ENCODE measurements at regions not wholly inside any gene's neighbourhood (a gene's known extent, or its start where the extent isn't known, plus 50 kb on each side); places are given as distances from the start of the nearest gene placed in this dataset.

DNA sequence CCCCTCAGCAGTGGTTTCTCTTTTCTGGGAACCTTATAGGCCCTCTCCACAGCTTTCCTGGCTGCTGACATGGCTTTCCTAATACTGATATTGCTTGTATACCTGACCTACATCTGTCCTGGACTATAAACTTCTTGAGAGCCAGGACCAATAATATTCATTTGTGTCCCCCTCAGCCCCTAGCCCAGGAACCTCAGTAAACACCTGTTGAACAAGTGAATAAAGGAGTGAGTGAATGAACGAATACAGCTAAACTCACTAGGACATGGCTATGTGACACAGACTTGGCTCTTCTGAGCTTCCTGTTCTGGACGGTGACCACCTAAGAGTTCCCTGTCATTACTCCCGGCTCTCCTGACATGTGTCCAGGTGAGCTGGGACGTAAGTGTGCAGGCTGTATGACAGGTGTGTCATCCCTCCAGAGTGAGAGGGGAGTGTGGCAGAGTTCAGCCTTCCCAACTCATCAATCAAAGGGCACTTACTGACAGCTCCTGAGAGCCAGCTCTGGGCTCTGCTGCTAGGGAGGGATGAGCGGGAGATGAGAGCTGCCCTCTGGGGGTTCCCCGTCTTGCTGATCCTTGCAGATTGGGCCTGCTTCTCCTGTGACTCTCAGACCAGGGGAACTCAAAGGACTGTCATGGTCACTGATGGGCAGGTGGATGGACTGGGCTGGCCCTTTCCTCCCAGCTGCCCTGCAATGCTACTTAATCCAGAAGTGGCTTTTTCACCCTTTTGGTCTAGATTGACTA, 84.5 kb downstream of the HIF1AN start:
- POLR2A ChIA-PET: no interaction called here
- CTCF ChIA-PET: no interaction called here
- Histone ChIP-seq H4K20me1 (ENCODE audit: insufficient read depth) (no peaks in the 10 kb centered on the region), H3K9ac (ENCODE audit: low read length) (no peak overlapping the region), H3K9me3 (ENCODE audit: control insufficient read depth in 1 of 2, insufficient read depth in 1 of 2, low read depth in 1 of 2, low read length in 2 of 2) (no peaks in the 10 kb centered on the region), H3K27me3 (ENCODE audit: insufficient read depth, low read length) (peaks cover 33% of the 10 kb centered on the region; the same call in 1 of the 2 replicates), H3K27ac (ENCODE audit: low read depth, low read length) (no peak overlapping the region), H3K9me2 (ENCODE audit: insufficient read depth) (no peaks in the 10 kb centered on the region), H3K4me2 (ENCODE audit: low read length) (no peak overlapping the region), H2AFZ (ENCODE audit: low read depth, low read length, poor library complexity, severe bottlenecking) (no peak overlapping the region), H3K79me2 (ENCODE audit: insufficient read depth, low read length) (no peaks in the 10 kb centered on the region), H3K36me3 (ENCODE audit: control insufficient read depth in 1 of 2, insufficient read depth in 2 of 2, low read length in 2 of 2) (no peaks in the 10 kb centered on the region), H3K4me3 (replicated peaks in 1 of 2; ENCODE audit: low read depth in 1 of 2, low read length in 2 of 2) (no peak overlapping the region), H3K4me1 (ENCODE audit: control insufficient read depth in 1 of 2, insufficient read depth in 2 of 2, low read length in 2 of 2) (no peaks in the 10 kb centered on the region; a peak in 1 of 4 replicates)
- DNase-seq (ENCODE audit: low read depth, low spot score) (no peak), ATAC-seq (no peak)
- RAD21 ChIA-PET (ENCODE audit: low non-redundant PET in 1 of 2, low total read pairs in 2 of 2, uncharacterized antibody in 2 of 2, unreplicated experiment in 2 of 2): no interaction called here
- intact Hi-C loops (cut with micrococcal nuclease): no loop called here
- TF ChIP-seq YY1 (IDR thresholded peaks at IDR 0.05; ENCODE audit: extremely low read depth, insufficient replicate concordance, low read depth, low read length) (no peak), CBX3 (IDR thresholded peaks at IDR 0.05; ENCODE audit: low read depth) (no peak), SP1 (IDR thresholded peaks at IDR 0.05; ENCODE audit: low read depth) (no peak), POLR2A (IDR thresholded peaks at IDR 0.05; ENCODE audit: borderline replicate concordance, extremely low read depth, insufficient read depth, insufficient read length) (no peak), EGR1 (IDR thresholded peaks at IDR 0.05; ENCODE audit: low read depth) (no peak), SIN3A (IDR thresholded peaks at IDR 0.05; ENCODE audit: low read depth) (no peak)
- TF ChIP-seq, protein P1, sequence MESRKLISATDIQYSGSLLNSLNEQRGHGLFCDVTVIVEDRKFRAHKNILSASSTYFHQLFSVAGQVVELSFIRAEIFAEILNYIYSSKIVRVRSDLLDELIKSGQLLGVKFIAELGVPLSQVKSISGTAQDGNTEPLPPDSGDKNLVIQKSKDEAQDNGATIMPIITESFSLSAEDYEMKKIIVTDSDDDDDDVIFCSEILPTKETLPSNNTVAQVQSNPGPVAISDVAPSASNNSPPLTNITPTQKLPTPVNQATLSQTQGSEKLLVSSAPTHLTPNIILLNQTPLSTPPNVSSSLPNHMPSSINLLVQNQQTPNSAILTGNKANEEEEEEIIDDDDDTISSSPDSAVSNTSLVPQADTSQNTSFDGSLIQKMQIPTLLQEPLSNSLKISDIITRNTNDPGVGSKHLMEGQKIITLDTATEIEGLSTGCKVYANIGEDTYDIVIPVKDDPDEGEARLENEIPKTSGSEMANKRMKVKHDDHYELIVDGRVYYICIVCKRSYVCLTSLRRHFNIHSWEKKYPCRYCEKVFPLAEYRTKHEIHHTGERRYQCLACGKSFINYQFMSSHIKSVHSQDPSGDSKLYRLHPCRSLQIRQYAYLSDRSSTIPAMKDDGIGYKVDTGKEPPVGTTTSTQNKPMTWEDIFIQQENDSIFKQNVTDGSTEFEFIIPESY (IDR thresholded peaks at IDR 0.05; ENCODE audit: extremely low read depth, insufficient replicate concordance, low read length): no peak
- TF ChIP-seq, protein P2, sequence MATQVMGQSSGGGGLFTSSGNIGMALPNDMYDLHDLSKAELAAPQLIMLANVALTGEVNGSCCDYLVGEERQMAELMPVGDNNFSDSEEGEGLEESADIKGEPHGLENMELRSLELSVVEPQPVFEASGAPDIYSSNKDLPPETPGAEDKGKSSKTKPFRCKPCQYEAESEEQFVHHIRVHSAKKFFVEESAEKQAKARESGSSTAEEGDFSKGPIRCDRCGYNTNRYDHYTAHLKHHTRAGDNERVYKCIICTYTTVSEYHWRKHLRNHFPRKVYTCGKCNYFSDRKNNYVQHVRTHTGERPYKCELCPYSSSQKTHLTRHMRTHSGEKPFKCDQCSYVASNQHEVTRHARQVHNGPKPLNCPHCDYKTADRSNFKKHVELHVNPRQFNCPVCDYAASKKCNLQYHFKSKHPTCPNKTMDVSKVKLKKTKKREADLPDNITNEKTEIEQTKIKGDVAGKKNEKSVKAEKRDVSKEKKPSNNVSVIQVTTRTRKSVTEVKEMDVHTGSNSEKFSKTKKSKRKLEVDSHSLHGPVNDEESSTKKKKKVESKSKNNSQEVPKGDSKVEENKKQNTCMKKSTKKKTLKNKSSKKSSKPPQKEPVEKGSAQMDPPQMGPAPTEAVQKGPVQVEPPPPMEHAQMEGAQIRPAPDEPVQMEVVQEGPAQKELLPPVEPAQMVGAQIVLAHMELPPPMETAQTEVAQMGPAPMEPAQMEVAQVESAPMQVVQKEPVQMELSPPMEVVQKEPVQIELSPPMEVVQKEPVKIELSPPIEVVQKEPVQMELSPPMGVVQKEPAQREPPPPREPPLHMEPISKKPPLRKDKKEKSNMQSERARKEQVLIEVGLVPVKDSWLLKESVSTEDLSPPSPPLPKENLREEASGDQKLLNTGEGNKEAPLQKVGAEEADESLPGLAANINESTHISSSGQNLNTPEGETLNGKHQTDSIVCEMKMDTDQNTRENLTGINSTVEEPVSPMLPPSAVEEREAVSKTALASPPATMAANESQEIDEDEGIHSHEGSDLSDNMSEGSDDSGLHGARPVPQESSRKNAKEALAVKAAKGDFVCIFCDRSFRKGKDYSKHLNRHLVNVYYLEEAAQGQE (IDR thresholded peaks at IDR 0.05; ENCODE audit: low read depth): no peak
- TF ChIP-seq, protein P3, sequence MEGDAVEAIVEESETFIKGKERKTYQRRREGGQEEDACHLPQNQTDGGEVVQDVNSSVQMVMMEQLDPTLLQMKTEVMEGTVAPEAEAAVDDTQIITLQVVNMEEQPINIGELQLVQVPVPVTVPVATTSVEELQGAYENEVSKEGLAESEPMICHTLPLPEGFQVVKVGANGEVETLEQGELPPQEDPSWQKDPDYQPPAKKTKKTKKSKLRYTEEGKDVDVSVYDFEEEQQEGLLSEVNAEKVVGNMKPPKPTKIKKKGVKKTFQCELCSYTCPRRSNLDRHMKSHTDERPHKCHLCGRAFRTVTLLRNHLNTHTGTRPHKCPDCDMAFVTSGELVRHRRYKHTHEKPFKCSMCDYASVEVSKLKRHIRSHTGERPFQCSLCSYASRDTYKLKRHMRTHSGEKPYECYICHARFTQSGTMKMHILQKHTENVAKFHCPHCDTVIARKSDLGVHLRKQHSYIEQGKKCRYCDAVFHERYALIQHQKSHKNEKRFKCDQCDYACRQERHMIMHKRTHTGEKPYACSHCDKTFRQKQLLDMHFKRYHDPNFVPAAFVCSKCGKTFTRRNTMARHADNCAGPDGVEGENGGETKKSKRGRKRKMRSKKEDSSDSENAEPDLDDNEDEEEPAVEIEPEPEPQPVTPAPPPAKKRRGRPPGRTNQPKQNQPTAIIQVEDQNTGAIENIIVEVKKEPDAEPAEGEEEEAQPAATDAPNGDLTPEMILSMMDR (IDR thresholded peaks at IDR 0.05 in 2 of 3, conservative IDR thresholded peaks at IDR 0.05 in 1 of 3; ENCODE audit: borderline replicate concordance in 1 of 3, insufficient read depth in 1 of 3, low read depth in 2 of 3, low read length in 2 of 3): no peak
- BruUV-seq (replicated peaks): no TSS peak

All from HCT116 (cell line).